ENCODE measurements at regions not wholly inside any gene's neighbourhood (a gene's known extent, or its start where the extent isn't known, plus 50 kb on each side); places are given as distances from the start of the nearest gene placed in this dataset.

- Histone ChIP-seq H3K9me3 (no peaks in the 10 kb centered on the region), H3K4me3 (no peak overlapping the region), H3K4me1 (no peaks in the 10 kb centered on the region), H3K4me2 (no peak overlapping the region), H3K27ac (no peak overlapping the region)
- FAIRE-seq = no peak
- no peak for TF ChIP-seq HMGXB4 (CRISPR knock-in tag; IDR thresholded peaks at IDR 0.05; ENCODE audit: borderline replicate concordance)
- no peak for TF ChIP-seq HOXB5 (CRISPR knock-in tag; IDR thresholded peaks at IDR 0.05)
- TF ChIP-seq BHLHE40 (IDR thresholded peaks at IDR 0.05; ENCODE audit: low read depth, low read length) = no peak
- no peak for TF ChIP-seq RARB (CRISPR knock-in tag; IDR thresholded peaks at IDR 0.05)
- TF ChIP-seq KDM1A (IDR thresholded peaks at IDR 0.05; ENCODE audit: low read depth) = no peak
- TF ChIP-seq ZNF302 (CRISPR knock-in tag; IDR thresholded peaks at IDR 0.05) = no peak
- TF ChIP-seq TP53 (CRISPR knock-in tag; IDR thresholded peaks at IDR 0.05) = no peak
- TF ChIP-seq POLR2AphosphoS2 (conservative IDR thresholded peaks at IDR 0.05; ENCODE audit: low read length) = no peak
- no peak for TF ChIP-seq FOXS1 (CRISPR knock-in tag; IDR thresholded peaks at IDR 0.05)
- TF ChIP-seq ZSCAN20 (CRISPR knock-in tag; IDR thresholded peaks at IDR 0.05) = no peak
- TF ChIP-seq ZC3H11A (IDR thresholded peaks at IDR 0.05) = no peak
- TF ChIP-seq HOXA7 (CRISPR knock-in tag; IDR thresholded peaks at IDR 0.05) = no peak
- TF ChIP-seq MAX (IDR thresholded peaks at IDR 0.05) = no peak
- ATAC-seq = no peak
- WGBS (ENCODE audit: missing lambda C conversion rate) = 2% methylated on average over 2 of the region's 2 CpGs
- no peak for DNase-seq (ENCODE audit: low read depth in 1 of 2, low spot score in 1 of 2)
- CTCF ChIA-PET = no interaction called here
- POLR2A ChIA-PET = no interaction called here
These were observed 176.4 kb downstream of the ACTR3 start for GRCh38 chr2:114066186-114066747.

GRCh38 chr2:114068438-114068837 lies 178.5 kb downstream of the ACTR3 start:
- DNase-seq (ENCODE audit: low read depth in 1 of 2, low spot score in 1 of 2) (no peak), ATAC-seq (no peak), FAIRE-seq (no peak)
- Histone ChIP-seq H3K9me3 (no peaks in the 10 kb centered on the region), H3K4me1 (no peaks in the 10 kb centered on the region), H3K4me3 (no peak overlapping the region), H3K27ac (no peak overlapping the region), H3K4me2 (no peak overlapping the region)
- TF ChIP-seq KDM1A (IDR thresholded peaks at IDR 0.05; ENCODE audit: low read depth) (no peak), NFE2L2 (conservative IDR thresholded peaks at IDR 0.05; ENCODE audit: low read length) (no peak), MAFK (IDR thresholded peaks at IDR 0.05; ENCODE audit: partially characterized antibody) (no peak), RARB (CRISPR knock-in tag; IDR thresholded peaks at IDR 0.05) (no peak), EHMT2 (IDR thresholded peaks at IDR 0.05; ENCODE audit: low read depth) (0 out of 2 replicates have a peak, but pooled peaks have one; percentile 60), GATA3 (IDR thresholded peaks at IDR 0.05; ENCODE audit: borderline replicate concordance) (no peak), FOSB (CRISPR knock-in tag; IDR thresholded peaks at IDR 0.05) (no peak), REST (IDR thresholded peaks at IDR 0.05) (peak; percentile 89), EHF (CRISPR knock-in tag; IDR thresholded peaks at IDR 0.05) (no peak), E2F6 (IDR thresholded peaks at IDR 0.05; ENCODE audit: borderline replicate concordance, low read depth) (no peak), TFCP2L1 (CRISPR knock-in tag; IDR thresholded peaks at IDR 0.05) (no peak), NPAS2 (CRISPR knock-in tag; IDR thresholded peaks at IDR 0.05; ENCODE audit: borderline replicate concordance) (no peak), CBX8 (IDR thresholded peaks at IDR 0.05) (no peak), CHD2 (IDR thresholded peaks at IDR 0.05; ENCODE audit: low read length, partially characterized antibody) (no peak), NR3C1 (IDR thresholded peaks at IDR 0.05) (no peak)
- 10% methylated on average over 3 of the region's 3 CpGs for WGBS (ENCODE audit: missing lambda C conversion rate)
- ChIA-PET CTCF (no interaction called here), POLR2A (no interaction called here)

Data from A549 (cell line).